ENCODE measurements at regions not wholly inside any gene's neighbourhood (a gene's known extent, or its start where the extent isn't known, plus 50 kb on each side); places are given as distances from the start of the nearest gene placed in this dataset.

DNA sequence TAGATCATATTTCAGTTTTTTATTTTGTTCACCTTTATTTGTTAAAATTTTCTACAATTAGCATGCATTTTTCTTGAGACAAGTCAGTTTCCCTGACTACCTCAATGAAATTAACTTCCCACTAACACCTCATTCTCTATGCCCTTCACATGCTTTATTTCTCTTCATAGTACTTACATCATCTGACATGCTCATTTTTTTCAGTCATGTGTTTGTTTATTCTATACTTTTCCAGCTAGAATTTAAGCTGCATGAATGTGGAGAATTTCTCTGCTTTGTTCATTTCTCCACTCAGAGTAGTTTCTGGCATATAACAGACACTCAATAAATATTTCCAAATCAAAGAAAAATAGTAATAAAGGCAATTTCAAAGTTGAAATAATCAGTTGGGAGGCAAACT is 78.9 kb upstream of the SCN7A start:
- Histone ChIP-seq H3K79me2 (ENCODE audit: control insufficient read depth, insufficient read depth, low read length) (no peaks in the 10 kb centered on the region), H3K9me1 (replicated peaks; ENCODE audit: control insufficient read depth, extremely low read depth, insufficient read depth, low read length) (no peaks in the 10 kb centered on the region), H3K36me3 (ENCODE audit: control insufficient read depth in 2 of 2, extremely low read depth in 1 of 2, insufficient read depth in 2 of 2, low read length in 2 of 2) (no peaks in the 10 kb centered on the region), H4K20me1 (replicated peaks; ENCODE audit: control insufficient read depth, extremely low read depth, insufficient read depth, low read length) (no peaks in the 10 kb centered on the region), H3K9ac (replicated peaks; ENCODE audit: extremely low read depth, insufficient read depth, low read length) (no peak overlapping the region), H3K4me2 (ENCODE audit: insufficient read depth, low read length) (no peak overlapping the region), H3K4me3 (replicated peaks in 1 of 3; ENCODE audit: insufficient read depth in 1 of 3, low read depth in 1 of 3, low read length in 3 of 3) (no peak overlapping the region), H3K9me3 (replicated peaks; ENCODE audit: control insufficient read depth, insufficient read depth, low read length) (no peaks in the 10 kb centered on the region), H3K27me3 (ENCODE audit: control insufficient read depth in 2 of 2, insufficient read depth in 2 of 2, low read length in 2 of 2) (no peaks in the 10 kb centered on the region), H3K4me1 (ENCODE audit: control insufficient read depth, extremely low read depth, insufficient read depth, low read length) (no peaks in the 10 kb centered on the region), H2AFZ (ENCODE audit: low read depth, low read length) (no peak overlapping the region), H3K27ac (ENCODE audit: insufficient read depth, low read depth, low read length) (no peak overlapping the region)
- BruUV-seq (replicated peaks) = no TSS peak
- intact Hi-C loops (cut with micrococcal nuclease) (no loop called here), dilution Hi-C loops (cut with MboI; ENCODE audit: extremely low pct_ligation_motif_present, low sequenced_read_pairs) (no loop called here)
- no peak for DNase-seq (ENCODE audit: low read depth, low spot score)
- no peak for FAIRE-seq
- CTCF ChIA-PET = no interaction called here
- TF ChIP-seq POLR2AphosphoS5 (IDR thresholded peaks at IDR 0.05; ENCODE audit: insufficient read depth, low read depth, low read length) = no peak
- TF ChIP-seq, protein P1, sequence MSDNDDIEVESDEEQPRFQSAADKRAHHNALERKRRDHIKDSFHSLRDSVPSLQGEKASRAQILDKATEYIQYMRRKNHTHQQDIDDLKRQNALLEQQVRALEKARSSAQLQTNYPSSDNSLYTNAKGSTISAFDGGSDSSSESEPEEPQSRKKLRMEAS (IDR thresholded peaks at IDR 0.05; ENCODE audit: insufficient read depth, insufficient read length) = no peak
- TF ChIP-seq FOS (IDR thresholded peaks at IDR 0.05; ENCODE audit: borderline replicate concordance, insufficient read depth, low read length) = no peak
- TF ChIP-seq POLR2A (IDR thresholded peaks at IDR 0.05; ENCODE audit: low read depth, low read length) = no peak
- TF ChIP-seq GATA2 (IDR thresholded peaks at IDR 0.05; ENCODE audit: insufficient read depth, insufficient read length, low read depth, low read length) = no peak
- TF ChIP-seq, protein P2, sequence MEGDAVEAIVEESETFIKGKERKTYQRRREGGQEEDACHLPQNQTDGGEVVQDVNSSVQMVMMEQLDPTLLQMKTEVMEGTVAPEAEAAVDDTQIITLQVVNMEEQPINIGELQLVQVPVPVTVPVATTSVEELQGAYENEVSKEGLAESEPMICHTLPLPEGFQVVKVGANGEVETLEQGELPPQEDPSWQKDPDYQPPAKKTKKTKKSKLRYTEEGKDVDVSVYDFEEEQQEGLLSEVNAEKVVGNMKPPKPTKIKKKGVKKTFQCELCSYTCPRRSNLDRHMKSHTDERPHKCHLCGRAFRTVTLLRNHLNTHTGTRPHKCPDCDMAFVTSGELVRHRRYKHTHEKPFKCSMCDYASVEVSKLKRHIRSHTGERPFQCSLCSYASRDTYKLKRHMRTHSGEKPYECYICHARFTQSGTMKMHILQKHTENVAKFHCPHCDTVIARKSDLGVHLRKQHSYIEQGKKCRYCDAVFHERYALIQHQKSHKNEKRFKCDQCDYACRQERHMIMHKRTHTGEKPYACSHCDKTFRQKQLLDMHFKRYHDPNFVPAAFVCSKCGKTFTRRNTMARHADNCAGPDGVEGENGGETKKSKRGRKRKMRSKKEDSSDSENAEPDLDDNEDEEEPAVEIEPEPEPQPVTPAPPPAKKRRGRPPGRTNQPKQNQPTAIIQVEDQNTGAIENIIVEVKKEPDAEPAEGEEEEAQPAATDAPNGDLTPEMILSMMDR (IDR thresholded peaks at IDR 0.05; ENCODE audit: extremely low read depth in 1 of 2, insufficient read depth in 1 of 2, low read depth in 1 of 2, low read length in 2 of 2) = no peak
- no peak for TF ChIP-seq EZH2 (IDR thresholded peaks at IDR 0.05; ENCODE audit: borderline replicate concordance, low read depth, low read length, severe bottlenecking)
- no peak for TF ChIP-seq JUN (IDR thresholded peaks at IDR 0.05; ENCODE audit: borderline replicate concordance, insufficient read depth, insufficient read length, low read depth)
- TF ChIP-seq MYC (IDR thresholded peaks at IDR 0.05; ENCODE audit: low read depth, low read length) = no peak
- POLR2A ChIA-PET = no interaction called here
